ENCODE measurements at regions not wholly inside any gene's neighbourhood (a gene's known extent, or its start where the extent isn't known, plus 50 kb on each side); places are given as distances from the start of the nearest gene placed in this dataset.

GRCh38 chr5:173523388-173523787 lies 93.1 kb downstream of the BOD1 start:
- no peak for FAIRE-seq
- no peaks in the 10 kb centered on the region for H4K20me1 ChIP-seq (replicated peaks; ENCODE audit: control insufficient read depth, extremely low read depth, insufficient read depth, low read length)
- TF ChIP-seq POLR2A (IDR thresholded peaks at IDR 0.05; ENCODE audit: low read depth, low read length) (no peak), MAX (IDR thresholded peaks at IDR 0.05; ENCODE audit: insufficient read depth, insufficient read length) (no peak), POLR2AphosphoS5 (IDR thresholded peaks at IDR 0.05; ENCODE audit: insufficient read depth, low read depth, low read length) (no peak), MYC (IDR thresholded peaks at IDR 0.05; ENCODE audit: low read depth, low read length) (no peak), GATA2 (IDR thresholded peaks at IDR 0.05; ENCODE audit: insufficient read depth, insufficient read length, low read depth, low read length) (no peak), CTCF (IDR thresholded peaks at IDR 0.05; ENCODE audit: extremely low read depth in 1 of 2, insufficient read depth in 1 of 2, low read depth in 1 of 2, low read length in 2 of 2) (no peak), FOS (IDR thresholded peaks at IDR 0.05; ENCODE audit: borderline replicate concordance, insufficient read depth, low read length) (no peak), JUN (IDR thresholded peaks at IDR 0.05; ENCODE audit: borderline replicate concordance, insufficient read depth, insufficient read length, low read depth) (no peak), EZH2 (IDR thresholded peaks at IDR 0.05; ENCODE audit: borderline replicate concordance, low read depth, low read length, severe bottlenecking) (no peak)
- H3K36me3 ChIP-seq (ENCODE audit: control insufficient read depth in 2 of 2, extremely low read depth in 1 of 2, insufficient read depth in 2 of 2, low read length in 2 of 2): no peaks in the 10 kb centered on the region
- no TSS peak for BruUV-seq (replicated peaks)
- no peak overlapping the region for H3K9ac ChIP-seq (replicated peaks; ENCODE audit: extremely low read depth, insufficient read depth, low read length)
- H3K27ac ChIP-seq (ENCODE audit: insufficient read depth, low read depth, low read length): no peak overlapping the region
- ChIA-PET POLR2A (no interaction called here), CTCF (no interaction called here)
- no peak for DNase-seq (ENCODE audit: low read depth, low spot score)
- no peaks in the 10 kb centered on the region for H3K79me2 ChIP-seq (ENCODE audit: control insufficient read depth, insufficient read depth, low read length)
- intact Hi-C loops (cut with micrococcal nuclease) (no loop called here), dilution Hi-C loops (cut with MboI; ENCODE audit: extremely low pct_ligation_motif_present, low sequenced_read_pairs) (no loop called here)
- no peak overlapping the region for H3K4me2 ChIP-seq (ENCODE audit: insufficient read depth, low read length)
- no peaks in the 10 kb centered on the region for H3K9me3 ChIP-seq (replicated peaks; ENCODE audit: control insufficient read depth, insufficient read depth, low read length)
- H3K27me3 ChIP-seq (ENCODE audit: control insufficient read depth in 2 of 2, insufficient read depth in 2 of 2, low read length in 2 of 2): no peaks in the 10 kb centered on the region
- H3K4me1 ChIP-seq (ENCODE audit: control insufficient read depth, extremely low read depth, insufficient read depth, low read length): no peaks in the 10 kb centered on the region
- H3K9me1 ChIP-seq (replicated peaks; ENCODE audit: control insufficient read depth, extremely low read depth, insufficient read depth, low read length): no peaks in the 10 kb centered on the region
- H3K4me3 ChIP-seq (replicated peaks in 1 of 3; ENCODE audit: insufficient read depth in 1 of 3, low read depth in 1 of 3, low read length in 3 of 3): no peak overlapping the region
- H2AFZ ChIP-seq (ENCODE audit: low read depth, low read length): no peak overlapping the region
